Breast epithelium (tissue), 4 donors: ENCODE measurements at regions not wholly inside any gene's neighbourhood (a gene's known extent, or its start where the extent isn't known, plus 50 kb on each side); places are given as distances from the start of the nearest gene placed in this dataset.

Source experiments
- DNase-seq, 2 donors: peaks; one replicate each; pipeline ENCODE4 v3.0.0-alpha.2; 2019; ENCODE audit warnings: low spot score in 2 of 2
- H3K27ac ChIP-seq, 2 donors: fragments of 200-600 bp; sonication (generic) in 1 of 2; one replicate each; pipeline ENCODE4 v1.5.1; 2016 to 2019; ENCODE audit warnings: mild to moderate bottlenecking in 1 of 2
- H3K27me3 ChIP-seq, 2 donors: fragments of 200-600 bp; sonication (generic) in 1 of 2; one replicate each; pipeline versions ENCODE4 v1.5.1 to v1.6.0; 2017 to 2019; ENCODE audit warnings: control low read depth in 1 of 2, mild to moderate bottlenecking in 1 of 2
- H3K36me3 ChIP-seq: fragments of 200-600 bp; one replicate; pipeline ENCODE4 v1.5.1; 2019
- H3K4me1 ChIP-seq, 2 donors: fragments of 200-600 bp; sonication (generic); one replicate each; pipeline ENCODE4 v1.5.1; 2016 to 2019; ENCODE audit warnings: control low read depth in 1 of 2
- H3K4me3 ChIP-seq, 3 donors: fragments of 200-600 bp; sonication (generic); 1 replicate in 2 of 3; 2 replicates in 1 of 3; pipeline ENCODE4 v1.5.1; 2016 to 2019; ENCODE audit warnings: mild to moderate bottlenecking in 3 of 3, moderate library complexity in 2 of 3
- H3K9me3 ChIP-seq, 2 donors: fragments of 200-600 bp; sonication (generic) in 1 of 2; one replicate each; pipeline ENCODE4 v1.5.1; 2016 to 2019; ENCODE audit warnings: control low read depth in 1 of 2
- CTCF ChIP-seq, 3 donors: fragments of 450-650 bp; IDR thresholded peaks; one replicate each; pipeline ENCODE4 v1.5.1; 2016 to 2017; ENCODE audit warnings: antibody characterized with exemption in 3 of 3, mild to moderate bottlenecking in 3 of 3, moderate library complexity in 3 of 3
- POLR2A ChIP-seq: fragments of 450-650 bp; IDR thresholded peaks from one replicate; pipeline ENCODE4 v1.6.1; 2016; ENCODE audit warnings: antibody characterized with exemption, mild to moderate bottlenecking, moderate library complexity
- POLR2AphosphoS5 ChIP-seq, 3 donors: sonication (generic); formaldehyde crosslinking; IDR thresholded peaks; one replicate each; pipeline ENCODE4 v1.6.1; 2017; ENCODE audit warnings: antibody characterized with exemption in 3 of 3
- intact Hi-C: fragments of 100-400 bp; cut with DNase I; formaldehyde crosslinking; loops from one replicate; pipeline ENCODE4 v1.15.1; 2023; ENCODE audit warnings: low total_unique reads

- H3K36me3 ChIP-seq, result no peaks in the 10 kb centered on the region
- TF ChIP-seq POLR2AphosphoS5 (IDR thresholded peaks at IDR 0.05) (no peak), POLR2A (no peak), CTCF (IDR thresholded peaks at IDR 0.05) (no peak)
- H3K27ac ChIP-seq, result no peak overlapping the region
Measured at GRCh38 chr10:53726921-53727320, 954.3 kb upstream of the MBL2 start.

GRCh38 chr10:53724581-53724980, 952.0 kb upstream of the MBL2 start:
- no peaks in the 10 kb centered on the region for H3K9me3 ChIP-seq
- H3K27me3 ChIP-seq, result no peaks in the 10 kb centered on the region
- no peak overlapping the region for H3K4me3 ChIP-seq
- DNase-seq, result no peak
- H3K27ac ChIP-seq, result no peak overlapping the region
- intact Hi-C loops, result no loop called here
- no peak for TF ChIP-seq POLR2A
- TF ChIP-seq POLR2AphosphoS5 (IDR thresholded peaks at IDR 0.05), result no peak
- TF ChIP-seq CTCF (IDR thresholded peaks at IDR 0.05), result no peak
- no peaks in the 10 kb centered on the region for H3K4me1 ChIP-seq
- no peaks in the 10 kb centered on the region for H3K36me3 ChIP-seq

More at GRCh38 chr10:53726921-53727320, 954.3 kb upstream of the MBL2 start:
- Histone ChIP-seq H3K4me3 (no peak overlapping the region), H3K27me3 (no peaks in the 10 kb centered on the region), H3K9me3 (no peaks in the 10 kb centered on the region), H3K4me1 (no peaks in the 10 kb centered on the region)
- DNase-seq, result no peak
- intact Hi-C loops, result no loop called here

GRCh38 chr10:53719658-53720057, 947.1 kb upstream of the MBL2 start:
- DNase-seq, result no peak
- intact Hi-C loops, result no loop called here
- Histone ChIP-seq H3K27me3 (no peaks in the 10 kb centered on the region), H3K4me3 (no peak overlapping the region), H3K9me3 (no peaks in the 10 kb centered on the region), H3K36me3 (no peaks in the 10 kb centered on the region), H3K27ac (no peak overlapping the region), H3K4me1 (no peaks in the 10 kb centered on the region)
- TF ChIP-seq POLR2AphosphoS5 (IDR thresholded peaks at IDR 0.05), result no peak
- TF ChIP-seq POLR2A, result no peak
- TF ChIP-seq CTCF (IDR thresholded peaks at IDR 0.05), result no peak

- Histone ChIP-seq H3K27me3 (no peaks in the 10 kb centered on the region), H3K4me3 (no peak overlapping the region), H3K27ac (no peak overlapping the region), H3K36me3 (no peaks in the 10 kb centered on the region), H3K4me1 (no peaks in the 10 kb centered on the region), H3K9me3 (no peaks in the 10 kb centered on the region)
- DNase-seq, result no peak
- no peak for TF ChIP-seq POLR2AphosphoS5 (IDR thresholded peaks at IDR 0.05)
- TF ChIP-seq POLR2A, result no peak
- no peak for TF ChIP-seq CTCF (IDR thresholded peaks at IDR 0.05)
- intact Hi-C loops, result no loop called here
Measured at GRCh38 chr10:53716156-53716555, 943.6 kb upstream of the MBL2 start.

- Histone ChIP-seq H3K4me3 (no peak overlapping the region), H3K27ac (no peak overlapping the region), H3K4me1 (no peaks in the 10 kb centered on the region), H3K27me3 (no peaks in the 10 kb centered on the region), H3K36me3 (no peaks in the 10 kb centered on the region), H3K9me3 (no peaks in the 10 kb centered on the region)
- TF ChIP-seq POLR2A, result no peak
- no peak for TF ChIP-seq POLR2AphosphoS5 (IDR thresholded peaks at IDR 0.05)
- no peak for TF ChIP-seq CTCF (IDR thresholded peaks at IDR 0.05)
- intact Hi-C loops, result no loop called here
- no peak for DNase-seq
Measured at GRCh38 chr10:53713431-53713830, 940.8 kb upstream of the MBL2 start.
